Stomach (tissue), 8 donors: ENCODE measurements at regions not wholly inside any gene's neighbourhood (a gene's known extent, or its start where the extent isn't known, plus 50 kb on each side); places are given as distances from the start of the nearest gene placed in this dataset.

ENCODE experiments used
- DNase-seq, 2 donors: peaks; one replicate each; pipeline versions ENCODE4 v3.0.0 to v3.0.0-alpha.2; 2013 to 2019
- H3K27ac ChIP-seq, 5 donors: fragments of 200-600 bp in 4 of 5; sonication (generic) in 4 of 5; one replicate each; pipeline ENCODE4 v1.5.1; 2013 to 2019; ENCODE audit warnings: mild to moderate bottlenecking in 1 of 5, moderate library complexity in 1 of 5
- H3K27me3 ChIP-seq, 3 donors: fragments of 200-600 bp; sonication (generic); one replicate each; pipeline ENCODE4 v1.5.1; 2017 to 2019; ENCODE audit warnings: mixed run types in 1 of 3
- H3K36me3 ChIP-seq, 4 donors: fragments of 200-600 bp; sonication (generic); 1 replicate in 3 of 4; 2 replicates in 1 of 4; pipeline ENCODE4 v1.5.1; 2016 to 2019
- H3K4me1 ChIP-seq, 4 donors: fragments of 200-600 bp; sonication (generic); one replicate each; pipeline ENCODE4 v1.5.1; 2016 to 2019
- H3K4me3 ChIP-seq, 4 donors: fragments of 200-600 bp; sonication (generic) in 3 of 4; one replicate each; pipeline ENCODE4 v1.5.1; 2016 to 2019; ENCODE audit warnings: mild to moderate bottlenecking in 1 of 4
- H3K9me3 ChIP-seq, 4 donors: fragments of 200-600 bp; sonication (generic); one replicate each; pipeline ENCODE4 v1.5.1; 2016 to 2019
- EP300 ChIP-seq: sonication (generic); formaldehyde crosslinking; IDR thresholded peaks from one replicate; pipeline ENCODE4 v1.6.1; 2017; ENCODE audit warnings: antibody characterized with exemption
- POLR2A ChIP-seq, 4 donors: fragments of 450-650 bp; IDR thresholded peaks; one replicate each; pipeline ENCODE4 v1.6.1; 2016; ENCODE audit warnings: antibody characterized with exemption in 4 of 4, control low read depth in 2 of 4, mild to moderate bottlenecking in 1 of 4, moderate library complexity in 1 of 4
- POLR2AphosphoS5 ChIP-seq, 3 donors: sonication (generic); formaldehyde crosslinking; IDR thresholded peaks; one replicate each; pipeline ENCODE4 v1.6.1; 2016; ENCODE audit warnings: antibody characterized with exemption in 3 of 3
- WGBS, 5 donors: extraction: QIAGEN DNeasy Blood & Tissue Kit in 3 of 5; methylation state at CpG; one replicate each; pipeline versions ENCODE4 v1.1.5 to v1.1.7; 2013 to 2018; 5-methylcytosine and 5-hydroxymethylcytosine counted together
- intact Hi-C: fragments of 100-400 bp; cut with DNase I; formaldehyde crosslinking; loops from one replicate; pipeline ENCODE4 v1.15.1; 2023; ENCODE audit warnings: low total_unique reads
- TF ChIP-seq, protein P1 (sequence below), 7 experiments: fragments of 450-650 bp in 4 of 7; fragments of 200-600 bp in 3 of 7; sonication (generic) in 3 of 7; IDR thresholded peaks; one replicate each; pipeline ENCODE4 v1.5.1; 2016 to 2019; ENCODE audit warnings: antibody characterized with exemption in 7 of 7, control low read depth in 2 of 7, mild to moderate bottlenecking in 1 of 7
- donor health status: healthy with polysubstance abuse.
- donor health status: Bipolar disorder and iron deficiency.
- donor health status: healthy.

DNA sequence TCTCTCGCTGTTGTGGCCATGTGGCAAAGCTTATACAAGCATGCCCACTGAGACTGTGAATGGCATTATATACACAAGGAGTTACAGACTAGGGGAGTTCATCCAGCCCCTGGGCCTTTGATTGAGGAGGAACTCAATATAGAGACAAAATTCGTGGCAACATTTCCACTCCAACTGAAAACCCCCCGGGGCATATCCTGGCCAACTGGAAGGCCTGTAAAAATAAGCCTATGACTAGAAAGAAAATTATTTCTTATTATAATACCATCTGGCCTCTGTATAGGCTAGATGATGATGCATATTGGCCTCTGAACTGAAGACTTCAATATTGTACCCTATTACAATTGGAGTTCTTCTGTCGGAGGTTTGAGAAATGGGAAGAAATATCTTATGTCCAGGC is 175.5 kb upstream of the GJE1 start:
- DNase-seq: no peak
- intact Hi-C loops: no loop called here
- Histone ChIP-seq H3K4me1 (peaks cover 0 to 6% (median 0%) of the 10 kb centered on the region in 4 donors), H3K4me3 (no peak overlapping the region), H3K27me3 (no peaks in the 10 kb centered on the region), H3K9me3 (peaks cover 0 to 16% (median 7%) of the 10 kb centered on the region in 4 donors), H3K36me3 (no peaks in the 10 kb centered on the region), H3K27ac (no peak overlapping the region)
- 55 to 66% (median 58%) methylated on average over 4 of the region's 4 CpGs for WGBS, 5 donors
- no peak for TF ChIP-seq POLR2A (IDR thresholded peaks at IDR 0.05)
- no peak for TF ChIP-seq POLR2AphosphoS5 (IDR thresholded peaks at IDR 0.05)

DNA sequence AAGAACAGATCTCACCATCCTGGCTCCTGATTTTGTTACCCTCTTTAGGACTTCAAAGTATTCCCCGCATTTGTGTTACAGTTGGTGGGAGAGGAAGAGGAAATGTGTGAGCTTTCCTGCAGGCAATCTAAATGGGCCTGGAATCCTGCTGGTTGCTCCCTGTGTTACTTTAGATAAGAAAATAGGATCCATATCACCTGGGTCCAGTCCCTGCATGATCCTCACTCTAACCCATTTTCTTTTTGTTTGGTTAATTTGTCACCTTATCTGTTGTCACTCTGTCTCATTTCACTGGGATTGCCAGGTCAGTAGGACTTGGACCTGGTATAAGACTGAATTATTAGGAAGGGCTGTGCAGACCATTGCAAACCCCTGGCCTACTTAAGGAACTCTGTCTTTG is 175.9 kb upstream of the GJE1 start:
- peaks cover 0 to 19% (median 8%) of the 10 kb centered on the region in 4 donors for H3K9me3 ChIP-seq
- H3K36me3 ChIP-seq: no peaks in the 10 kb centered on the region
- no peak overlapping the region for H3K4me3 ChIP-seq
- intact Hi-C loops: no loop called here
- WGBS, 5 donors: 25 to 42% (median 41%) methylated on average over 1 of the region's 1 CpG
- DNase-seq: no peak
- H3K27ac ChIP-seq: no peak overlapping the region
- no peaks in the 10 kb centered on the region for H3K27me3 ChIP-seq
- TF ChIP-seq EP300 (no peak), POLR2A (IDR thresholded peaks at IDR 0.05) (no peak), POLR2AphosphoS5 (IDR thresholded peaks at IDR 0.05) (no peak)
- TF ChIP-seq, protein P1, sequence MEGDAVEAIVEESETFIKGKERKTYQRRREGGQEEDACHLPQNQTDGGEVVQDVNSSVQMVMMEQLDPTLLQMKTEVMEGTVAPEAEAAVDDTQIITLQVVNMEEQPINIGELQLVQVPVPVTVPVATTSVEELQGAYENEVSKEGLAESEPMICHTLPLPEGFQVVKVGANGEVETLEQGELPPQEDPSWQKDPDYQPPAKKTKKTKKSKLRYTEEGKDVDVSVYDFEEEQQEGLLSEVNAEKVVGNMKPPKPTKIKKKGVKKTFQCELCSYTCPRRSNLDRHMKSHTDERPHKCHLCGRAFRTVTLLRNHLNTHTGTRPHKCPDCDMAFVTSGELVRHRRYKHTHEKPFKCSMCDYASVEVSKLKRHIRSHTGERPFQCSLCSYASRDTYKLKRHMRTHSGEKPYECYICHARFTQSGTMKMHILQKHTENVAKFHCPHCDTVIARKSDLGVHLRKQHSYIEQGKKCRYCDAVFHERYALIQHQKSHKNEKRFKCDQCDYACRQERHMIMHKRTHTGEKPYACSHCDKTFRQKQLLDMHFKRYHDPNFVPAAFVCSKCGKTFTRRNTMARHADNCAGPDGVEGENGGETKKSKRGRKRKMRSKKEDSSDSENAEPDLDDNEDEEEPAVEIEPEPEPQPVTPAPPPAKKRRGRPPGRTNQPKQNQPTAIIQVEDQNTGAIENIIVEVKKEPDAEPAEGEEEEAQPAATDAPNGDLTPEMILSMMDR (IDR thresholded peaks at IDR 0.05): no peak
- H3K4me1 ChIP-seq: peaks cover 0 to 6% (median 0%) of the 10 kb centered on the region in 4 donors

DNA sequence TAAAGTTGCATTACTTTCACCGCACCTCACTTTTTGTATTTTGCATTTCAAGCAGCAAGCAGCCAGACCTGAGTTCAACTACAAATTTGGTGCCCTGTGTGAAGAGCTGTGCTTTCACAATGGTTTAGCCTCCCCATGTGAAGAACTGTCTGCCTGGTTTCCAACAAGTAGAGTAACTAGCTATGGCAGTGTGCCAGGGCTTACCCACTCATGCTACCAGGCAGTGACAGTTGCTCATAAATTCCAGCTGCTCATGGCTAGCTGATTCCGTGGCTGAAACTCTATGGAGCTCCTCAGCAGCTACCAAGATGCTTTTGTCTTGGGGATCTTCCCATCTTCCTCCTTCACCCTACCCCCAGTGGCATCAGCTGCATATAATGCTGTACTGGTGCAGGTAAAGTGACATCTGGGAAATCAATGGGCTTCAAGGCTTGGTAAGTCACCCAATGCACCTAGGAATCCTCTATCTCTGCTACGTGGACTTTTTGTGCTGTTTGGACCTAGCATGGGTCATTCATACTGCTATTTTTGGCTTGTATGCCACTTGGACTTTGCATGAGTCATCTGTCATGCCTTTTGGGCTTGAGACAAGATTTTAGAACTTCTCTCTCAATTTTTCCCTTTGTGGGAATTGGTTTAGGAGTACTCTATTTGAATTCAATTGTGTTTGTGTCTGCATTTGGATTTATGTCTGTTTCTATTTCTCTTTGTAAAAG is 176.5 kb upstream of the GJE1 start:
- no peak overlapping the region for H3K27ac ChIP-seq
- no peaks in the 10 kb centered on the region for H3K36me3 ChIP-seq
- H3K9me3 ChIP-seq: peaks cover 0 to 26% (median 12%) of the 10 kb centered on the region in 4 donors
- 61 to 72% (median 69%) methylated on average over 3 of the region's 3 CpGs for WGBS, 5 donors
- intact Hi-C loops: no loop called here
- no peak for TF ChIP-seq POLR2A (IDR thresholded peaks at IDR 0.05)
- TF ChIP-seq, protein P1 (IDR thresholded peaks at IDR 0.05): no peak
- no peak for TF ChIP-seq POLR2AphosphoS5 (IDR thresholded peaks at IDR 0.05)
- TF ChIP-seq EP300: no peak
- no peak overlapping the region for H3K4me3 ChIP-seq
- peaks cover 0 to 6% (median 0%) of the 10 kb centered on the region in 4 donors for H3K4me1 ChIP-seq
- H3K27me3 ChIP-seq: no peaks in the 10 kb centered on the region
- DNase-seq: peak in 1 of 2 donors; percentile 13

DNA sequence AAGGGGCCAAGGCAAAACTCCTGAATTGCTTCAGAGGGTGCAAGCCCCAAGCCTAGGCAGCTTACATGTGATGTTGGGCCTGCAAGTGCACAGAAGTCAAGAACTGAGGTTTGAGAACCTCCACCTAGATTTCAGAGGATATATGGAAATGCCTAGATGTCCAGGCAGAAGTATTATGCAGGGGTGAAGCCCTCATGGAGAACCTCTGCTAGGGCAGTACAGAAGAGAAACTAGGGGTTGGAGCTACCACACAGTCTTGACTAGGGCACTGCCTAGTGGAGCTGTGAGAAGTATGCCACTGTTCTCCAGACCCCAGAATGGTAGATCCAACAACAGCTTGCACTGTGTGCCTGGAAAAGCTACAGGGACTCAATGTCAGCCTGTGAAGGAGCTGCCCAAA is 179.7 kb upstream of the GJE1 start:
- TF ChIP-seq EP300 (no peak), POLR2A (IDR thresholded peaks at IDR 0.05) (no peak)
- TF ChIP-seq, protein P1 (IDR thresholded peaks at IDR 0.05): no peak
- no peaks in the 10 kb centered on the region for H3K27me3 ChIP-seq
- DNase-seq: no peak
- no peak overlapping the region for H3K27ac ChIP-seq
- H3K4me3 ChIP-seq: no peak overlapping the region
- peaks cover 0 to 28% (median 13%) of the 10 kb centered on the region in 4 donors for H3K9me3 ChIP-seq
- intact Hi-C loops: no loop called here
- peaks cover 0 to 6% (median 0%) of the 10 kb centered on the region in 4 donors for H3K4me1 ChIP-seq
- H3K36me3 ChIP-seq: no peaks in the 10 kb centered on the region

- intact Hi-C loops: no loop called here
- no peak for TF ChIP-seq POLR2AphosphoS5 (IDR thresholded peaks at IDR 0.05)
- TF ChIP-seq, protein P1 (IDR thresholded peaks at IDR 0.05): no peak
- no peak for TF ChIP-seq POLR2A (IDR thresholded peaks at IDR 0.05)
- TF ChIP-seq EP300: no peak
- no peak for DNase-seq
- Histone ChIP-seq H3K4me1 (no peaks in the 10 kb centered on the region), H3K4me3 (no peak overlapping the region), H3K36me3 (no peaks in the 10 kb centered on the region), H3K27ac (no peak overlapping the region), H3K9me3 (peaks cover 0 to 37% (median 12%) of the 10 kb centered on the region in 4 donors), H3K27me3 (no peaks in the 10 kb centered on the region)
- 19 to 59% (median 43%) methylated on average over 2 of the region's 2 CpGs for WGBS, 5 donors
These were observed 186.2 kb upstream of the GJE1 start for GRCh38 chr6:141946502-141946901.
